ENCODE measurements at regions not wholly inside any gene's neighbourhood (a gene's known extent, or its start where the extent isn't known, plus 50 kb on each side); places are given as distances from the start of the nearest gene placed in this dataset.

DNA sequence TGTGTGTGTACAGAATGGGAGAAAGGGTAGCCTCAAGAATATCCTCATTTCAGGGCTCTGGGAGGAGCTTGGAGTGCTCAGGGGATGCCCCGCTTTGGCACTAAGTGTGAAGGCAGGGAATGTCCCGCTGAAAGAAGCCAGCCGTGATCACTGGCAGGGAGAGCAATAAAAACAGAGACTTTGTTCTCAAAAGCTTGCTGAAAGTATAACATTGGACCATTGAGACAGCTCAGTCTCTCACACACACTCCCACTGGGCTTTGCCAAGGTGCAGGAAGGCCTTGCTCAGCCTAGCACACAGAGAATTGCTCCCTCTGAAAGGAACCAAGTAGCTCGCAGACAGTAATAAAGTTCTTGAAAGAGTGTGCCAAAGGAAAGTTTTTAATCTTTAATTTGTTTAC, 143.8 kb upstream of the SLITRK2 start:
- TF ChIP-seq HNRNPK (IDR thresholded peaks at IDR 0.05; ENCODE audit: low read depth, low read length, poor library complexity, severe bottlenecking): no peak
- TF ChIP-seq ZFX (CRISPR knock-in tag; IDR thresholded peaks at IDR 0.05): no peak
- TF ChIP-seq, protein P1, sequence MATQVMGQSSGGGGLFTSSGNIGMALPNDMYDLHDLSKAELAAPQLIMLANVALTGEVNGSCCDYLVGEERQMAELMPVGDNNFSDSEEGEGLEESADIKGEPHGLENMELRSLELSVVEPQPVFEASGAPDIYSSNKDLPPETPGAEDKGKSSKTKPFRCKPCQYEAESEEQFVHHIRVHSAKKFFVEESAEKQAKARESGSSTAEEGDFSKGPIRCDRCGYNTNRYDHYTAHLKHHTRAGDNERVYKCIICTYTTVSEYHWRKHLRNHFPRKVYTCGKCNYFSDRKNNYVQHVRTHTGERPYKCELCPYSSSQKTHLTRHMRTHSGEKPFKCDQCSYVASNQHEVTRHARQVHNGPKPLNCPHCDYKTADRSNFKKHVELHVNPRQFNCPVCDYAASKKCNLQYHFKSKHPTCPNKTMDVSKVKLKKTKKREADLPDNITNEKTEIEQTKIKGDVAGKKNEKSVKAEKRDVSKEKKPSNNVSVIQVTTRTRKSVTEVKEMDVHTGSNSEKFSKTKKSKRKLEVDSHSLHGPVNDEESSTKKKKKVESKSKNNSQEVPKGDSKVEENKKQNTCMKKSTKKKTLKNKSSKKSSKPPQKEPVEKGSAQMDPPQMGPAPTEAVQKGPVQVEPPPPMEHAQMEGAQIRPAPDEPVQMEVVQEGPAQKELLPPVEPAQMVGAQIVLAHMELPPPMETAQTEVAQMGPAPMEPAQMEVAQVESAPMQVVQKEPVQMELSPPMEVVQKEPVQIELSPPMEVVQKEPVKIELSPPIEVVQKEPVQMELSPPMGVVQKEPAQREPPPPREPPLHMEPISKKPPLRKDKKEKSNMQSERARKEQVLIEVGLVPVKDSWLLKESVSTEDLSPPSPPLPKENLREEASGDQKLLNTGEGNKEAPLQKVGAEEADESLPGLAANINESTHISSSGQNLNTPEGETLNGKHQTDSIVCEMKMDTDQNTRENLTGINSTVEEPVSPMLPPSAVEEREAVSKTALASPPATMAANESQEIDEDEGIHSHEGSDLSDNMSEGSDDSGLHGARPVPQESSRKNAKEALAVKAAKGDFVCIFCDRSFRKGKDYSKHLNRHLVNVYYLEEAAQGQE (IDR thresholded peaks at IDR 0.05; ENCODE audit: borderline replicate concordance): no peak
- TF ChIP-seq, protein P1 (CRISPR knock-in tag; IDR thresholded peaks at IDR 0.05; ENCODE audit: low read depth): no peak
- no peak for TF ChIP-seq GABPA (tag; conservative IDR thresholded peaks at IDR 0.05; ENCODE audit: low read depth)
- no peak for TF ChIP-seq HDAC2 (IDR thresholded peaks at IDR 0.05)
- TF ChIP-seq TCF7L2 (IDR thresholded peaks at IDR 0.05; ENCODE audit: low read depth, low read length): no peak
- no peak for TF ChIP-seq MYC (IDR thresholded peaks at IDR 0.05; ENCODE audit: low read depth, low read length)
- TF ChIP-seq MYC (CRISPR knock-in tag; IDR thresholded peaks at IDR 0.05; ENCODE audit: borderline replicate concordance, low read depth): no peak
- no peak for TF ChIP-seq NR2C1 (IDR thresholded peaks at IDR 0.05)
- TF ChIP-seq NR2C1 (tag; IDR thresholded peaks at IDR 0.05): no peak
- no peak for TF ChIP-seq ZNF184 (CRISPR knock-in tag; IDR thresholded peaks at IDR 0.05)
- TF ChIP-seq ZNF121 (CRISPR knock-in tag; conservative IDR thresholded peaks at IDR 0.05): no peak
- no peak for TF ChIP-seq KDM4B (IDR thresholded peaks at IDR 0.05; ENCODE audit: borderline replicate concordance in 2 of 2, low read depth in 1 of 2)
